Fibroblast of skin of scalp (primary cell): ENCODE measurements at regions not wholly inside any gene's neighbourhood (a gene's known extent, or its start where the extent isn't known, plus 50 kb on each side); places are given as distances from the start of the nearest gene placed in this dataset.

Experiments
- DNase-seq: peaks from one replicate; pipeline ENCODE4 v3.0.0-alpha.2; 2013

- DNase-seq = no peak
Observed at GRCh38 chr20:61027218-61027617, 224.8 kb upstream of the CDH4 start.

GRCh38 chr20:61030130-61030529 lies 221.9 kb upstream of the CDH4 start:
- DNase-seq = no peak

GRCh38 chr20:61031101-61031830 lies 220.8 kb upstream of the CDH4 start:
- no peak for DNase-seq

DNA sequence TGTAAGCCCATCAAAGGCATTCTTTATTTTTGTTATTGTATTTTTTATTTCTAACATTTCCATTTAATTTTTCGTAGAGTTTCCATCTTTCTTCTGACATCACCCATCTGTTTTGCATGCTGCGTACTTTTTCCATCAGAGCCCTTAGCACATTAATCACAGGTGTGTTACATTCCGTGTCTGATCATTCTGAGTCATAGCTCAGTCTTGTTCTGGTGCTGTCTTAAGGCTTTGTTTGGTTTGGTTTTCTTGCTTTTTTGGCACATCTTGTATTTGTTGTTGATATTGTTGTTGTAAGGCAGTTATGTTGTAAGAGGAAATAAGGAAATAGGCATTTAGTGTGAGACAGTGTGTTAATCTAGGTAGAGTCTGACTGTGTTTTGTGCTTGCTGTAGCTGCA lies 214.6 kb upstream of the CDH4 start:
- no peak for DNase-seq

GRCh38 chr20:61041481-61041880 lies 210.6 kb upstream of the CDH4 start:
- no peak for DNase-seq

- no peak for DNase-seq
Observed at GRCh38 chr20:61042506-61043385, 209.3 kb upstream of the CDH4 start.

DNA sequence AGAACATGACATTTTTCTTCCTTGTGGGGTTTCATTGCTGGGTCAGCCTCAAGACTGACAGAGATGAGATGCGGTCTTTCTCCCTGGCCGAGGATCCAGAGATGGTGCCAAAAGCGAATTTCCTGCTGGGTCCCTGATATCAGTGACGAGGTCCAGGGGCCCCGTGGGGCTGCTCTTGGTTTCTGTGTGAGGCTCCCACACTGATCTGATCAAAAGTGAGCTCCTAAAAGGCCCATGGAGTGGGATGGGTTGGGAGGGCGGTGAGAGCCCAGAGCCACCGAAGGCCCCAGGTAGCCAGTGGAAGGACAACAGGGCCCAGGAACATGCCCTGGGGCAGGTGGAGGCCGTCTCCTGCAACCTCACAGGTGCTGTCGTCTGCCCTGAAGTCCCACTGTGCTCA lies 208.4 kb upstream of the CDH4 start:
- no peak for DNase-seq

- DNase-seq = no peak
Observed at GRCh38 chr20:61044499-61044898, 207.6 kb upstream of the CDH4 start.

DNA sequence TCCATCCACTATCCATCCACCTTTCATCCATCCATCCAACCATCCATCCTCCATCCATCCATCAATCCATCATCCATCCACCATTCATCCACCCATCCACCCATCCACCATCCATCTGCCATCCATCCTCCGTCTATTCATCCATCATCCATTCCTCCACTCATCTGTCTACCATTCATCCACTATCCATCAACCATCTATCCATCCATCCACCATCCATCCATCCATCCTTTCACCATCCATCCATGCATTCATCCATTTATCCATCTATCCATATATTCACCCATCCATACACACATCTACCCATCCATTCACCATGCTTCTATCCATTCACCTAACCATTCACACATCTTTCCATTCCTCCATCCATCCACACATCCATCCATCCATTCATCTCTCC lies 207.0 kb upstream of the CDH4 start:
- DNase-seq = no peak

DNA sequence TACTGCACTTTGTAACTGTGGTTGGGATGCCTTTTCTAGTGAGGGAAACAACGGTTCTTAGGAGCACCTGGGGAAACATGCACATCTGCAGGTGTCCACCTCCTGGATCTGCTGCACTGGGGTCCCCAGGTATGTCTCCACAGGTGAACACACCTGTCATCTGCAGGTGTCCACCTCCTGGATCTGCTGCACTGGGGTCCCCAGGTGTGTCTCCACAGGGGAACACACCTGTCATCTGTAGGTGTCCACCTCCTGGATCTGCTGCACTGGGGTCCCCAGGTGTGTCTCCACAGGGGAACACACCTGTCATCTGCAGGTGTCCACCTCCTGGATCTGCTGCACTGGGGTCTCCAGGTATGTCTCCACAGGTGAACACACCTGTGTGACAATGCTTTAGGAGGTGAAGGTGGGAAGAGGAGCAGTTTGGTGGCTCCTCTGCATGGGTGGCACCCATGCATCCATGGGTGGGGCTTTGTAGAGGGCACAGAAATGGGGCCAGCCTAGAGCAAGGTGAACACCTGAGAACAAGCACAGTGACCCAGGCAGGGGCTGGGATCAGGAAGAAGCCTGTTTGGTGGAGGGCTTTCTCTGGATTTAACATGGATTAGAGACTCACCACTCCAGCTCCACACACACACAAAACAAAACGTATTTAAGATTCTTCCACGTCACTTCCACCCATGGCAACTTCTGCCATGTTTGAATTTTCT lies 206.0 kb upstream of the CDH4 start:
- DNase-seq = no peak

DNA sequence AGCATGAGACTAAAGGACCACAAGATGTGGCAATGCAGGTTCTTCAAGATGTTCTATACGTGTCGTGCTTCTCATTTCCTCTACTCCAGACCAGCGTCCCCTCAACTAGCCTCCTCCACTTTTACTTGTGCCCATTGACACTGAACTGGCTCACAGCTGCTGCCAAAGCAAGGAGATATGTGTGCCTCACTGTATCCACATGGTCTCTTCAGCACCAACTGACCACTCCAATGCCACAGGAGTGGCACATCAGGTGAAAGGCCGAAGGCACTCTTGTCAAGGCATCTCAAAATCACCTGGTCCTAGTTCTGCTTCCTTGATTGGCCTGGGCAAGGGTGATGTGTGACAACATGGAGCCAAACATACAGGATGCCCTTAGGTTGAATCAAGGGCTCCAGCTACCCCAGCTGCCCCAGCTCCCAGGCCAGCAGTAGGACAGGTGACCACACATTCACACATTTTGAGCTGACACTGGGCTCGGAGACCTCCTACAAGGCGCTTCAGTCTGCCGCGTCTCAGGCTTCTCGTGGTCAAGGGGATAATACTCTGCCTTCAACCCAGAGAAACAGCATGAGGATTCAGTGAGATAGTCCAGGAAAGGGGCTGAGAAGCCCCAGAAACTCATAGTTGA lies 205.2 kb upstream of the CDH4 start:
- no peak for DNase-seq

DNA sequence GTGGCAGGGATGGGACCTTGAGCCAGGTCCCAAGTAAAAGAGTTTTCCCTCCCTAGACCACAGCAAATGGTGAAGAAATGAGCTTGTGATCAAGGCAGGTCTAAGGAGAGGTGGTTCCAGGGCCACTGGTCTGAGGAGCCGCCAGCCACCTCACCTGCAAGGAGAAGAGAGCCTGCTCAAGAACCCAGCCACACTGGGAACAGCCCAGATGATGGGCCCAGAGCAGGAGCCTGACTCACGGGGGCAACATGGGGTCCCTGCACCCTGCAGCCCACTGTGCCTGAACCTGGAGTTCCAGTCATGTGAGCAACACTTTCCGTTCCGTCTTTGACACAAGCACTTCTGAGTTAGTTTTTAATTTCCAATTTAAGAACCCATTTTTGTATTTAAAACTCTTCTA lies 204.5 kb upstream of the CDH4 start:
- no peak for DNase-seq

GRCh38 chr20:61048302-61048701 lies 203.8 kb upstream of the CDH4 start:
- DNase-seq = no peak

GRCh38 chr20:61049684-61050083 lies 202.4 kb upstream of the CDH4 start:
- DNase-seq = no peak

- DNase-seq = no peak
Observed at GRCh38 chr20:61050336-61050890, 201.6 kb upstream of the CDH4 start.

DNA sequence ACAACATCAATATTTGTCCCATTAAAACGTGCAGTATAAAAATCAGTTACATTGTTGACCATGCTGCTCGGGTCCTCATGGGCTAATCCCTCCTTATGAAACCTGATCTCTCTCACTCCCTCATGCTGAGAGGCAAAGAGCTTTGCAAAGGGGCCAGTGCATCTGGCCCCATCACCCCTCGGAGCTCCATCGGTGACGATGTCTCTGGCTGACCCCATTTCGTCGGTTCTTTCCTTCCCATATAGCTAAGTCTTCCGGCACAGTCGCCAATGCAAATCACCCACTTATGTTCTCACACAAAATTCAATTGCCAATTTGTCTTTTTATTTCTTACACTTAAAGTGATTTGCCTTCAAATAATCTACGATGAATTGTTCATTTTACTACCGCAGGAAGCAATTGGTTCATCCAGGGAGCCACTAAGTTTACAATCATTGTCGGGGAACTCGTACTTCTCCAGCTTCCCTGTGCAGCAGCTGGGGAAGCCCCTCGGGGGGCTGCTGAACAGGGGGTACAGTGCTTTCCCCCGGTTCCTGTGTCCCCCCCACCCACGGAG lies 199.8 kb upstream of the CDH4 start:
- no peak for DNase-seq

- no peak for DNase-seq
Observed at GRCh38 chr20:61052776-61053442, 199.2 kb upstream of the CDH4 start.

DNA sequence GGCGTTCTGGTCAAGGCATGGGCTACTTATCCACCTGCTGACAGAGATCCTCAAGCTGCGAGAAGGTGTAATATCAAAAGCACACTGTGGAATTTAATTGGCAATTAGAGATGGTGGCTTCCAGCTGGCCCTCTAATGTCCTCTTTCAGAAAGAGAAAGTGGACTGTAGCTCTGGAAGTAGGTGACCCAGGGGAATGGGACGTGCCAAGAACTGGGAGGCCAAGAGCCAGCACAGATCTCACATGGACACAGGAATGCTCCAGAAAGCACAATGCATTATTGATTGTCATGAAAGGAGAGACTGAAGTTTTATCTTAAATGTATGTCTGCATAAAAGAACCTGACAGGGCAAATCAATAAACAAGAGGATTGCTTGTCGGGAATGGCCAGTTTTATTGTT lies 198.6 kb upstream of the CDH4 start:
- no peak for DNase-seq

- DNase-seq = no peak
Observed at GRCh38 chr20:61053889-61054288, 198.2 kb upstream of the CDH4 start.

DNA sequence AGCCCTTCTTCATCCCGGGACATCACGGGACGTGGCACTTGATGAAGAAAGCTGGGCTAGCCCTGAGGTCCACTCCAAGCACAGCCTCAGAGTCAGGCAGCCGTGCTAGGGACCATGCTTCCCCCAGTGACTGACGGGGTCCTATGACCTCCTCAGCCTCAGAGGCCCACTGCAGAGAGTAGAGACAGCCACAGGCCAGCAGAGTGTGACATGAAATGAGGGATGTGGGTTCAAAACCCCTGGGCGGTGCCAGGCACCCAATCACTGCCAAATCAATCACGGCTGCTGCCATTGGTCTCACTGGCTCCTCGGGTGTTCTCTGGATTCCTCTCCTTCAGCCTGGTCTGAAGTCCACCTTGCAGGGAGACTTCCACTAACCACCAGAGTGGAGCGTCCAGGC lies 197.7 kb upstream of the CDH4 start:
- DNase-seq = no peak

DNA sequence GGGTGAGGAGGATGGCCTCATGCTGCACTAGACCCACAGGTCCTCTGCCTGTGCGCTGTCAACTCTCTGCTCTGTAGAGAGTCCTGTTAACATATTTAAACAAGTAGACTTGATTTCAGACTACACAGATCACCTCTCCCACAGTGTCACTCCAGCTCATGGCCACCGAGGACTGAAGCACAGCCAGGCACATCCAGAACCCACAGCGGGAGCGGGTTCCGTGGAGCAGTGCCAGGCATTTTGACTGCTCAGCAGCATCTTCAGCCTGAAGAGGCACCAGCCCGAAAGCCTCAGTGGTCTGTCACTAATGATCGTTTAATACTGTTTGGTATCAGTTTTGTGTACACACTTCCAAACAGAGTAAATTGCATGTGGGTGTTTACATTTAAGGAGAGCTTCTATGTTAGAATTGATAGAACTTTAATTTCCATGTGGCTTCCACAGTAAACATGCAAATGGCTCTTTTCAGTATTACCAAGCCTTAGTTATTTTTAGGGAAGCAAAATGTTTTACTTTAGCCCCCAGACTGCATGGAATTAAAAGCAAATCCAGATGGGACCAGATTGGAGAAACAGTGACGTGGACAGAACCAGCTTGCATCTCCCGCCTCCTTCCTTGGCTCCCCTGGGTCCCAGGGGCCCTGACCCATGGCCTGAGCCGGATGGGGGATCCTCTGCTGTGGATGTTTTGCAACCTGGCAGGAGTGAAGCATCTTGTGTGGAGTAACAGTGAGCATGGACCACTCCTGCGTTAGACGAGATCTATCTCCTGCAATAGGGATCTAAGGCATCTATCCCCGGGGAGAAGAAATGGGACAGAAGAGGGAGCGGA lies 196.7 kb upstream of the CDH4 start:
- DNase-seq = no peak
